SK-N-MC (cell line): ENCODE measurements at regions not wholly inside any gene's neighbourhood (a gene's known extent, or its start where the extent isn't known, plus 50 kb on each side); places are given as distances from the start of the nearest gene placed in this dataset.

ENCODE experiments used
- EZH2 ChIP-seq: fragments of 200-600 bp; sonication (generic); IDR thresholded peaks from one replicate; pipeline ENCODE4 v1.6.1; 2017; ENCODE audit warnings: antibody characterized with exemption
- FOXP2 ChIP-seq: optimal IDR thresholded peaks from 2 replicates; pipeline ENCODE3; 2011; ENCODE audit warnings: mild to moderate bottlenecking, moderate library complexity; ENCODE audit not compliant: insufficient read depth; ENCODE audit errors: extremely low read length, control extremely low read depth
- POLR2AphosphoS5 ChIP-seq: IDR thresholded peaks from 2 replicates; pipeline ENCODE4 v1.6.1; 2012; ENCODE audit warnings: mild to moderate bottlenecking, low read depth, low read length, borderline replicate concordance

DNA sequence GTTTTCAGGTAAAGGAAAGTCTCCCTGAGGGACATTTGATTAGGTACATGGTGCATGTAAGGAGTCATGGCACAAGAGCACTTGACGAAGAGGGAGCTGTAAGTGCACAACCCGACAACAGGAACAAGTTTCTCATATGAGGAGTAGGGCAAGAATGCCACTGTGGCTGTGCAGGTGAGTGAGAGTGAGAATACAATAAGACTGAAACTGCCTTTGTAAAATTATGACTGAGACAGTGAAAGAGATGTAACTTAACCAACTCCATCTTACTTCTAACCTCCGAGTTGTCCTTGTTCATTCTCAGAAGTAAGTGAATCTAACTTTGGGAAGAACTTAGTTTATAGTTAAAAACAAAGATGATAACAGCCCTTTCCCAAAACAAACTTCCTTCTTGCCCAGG is 1025.8 kb upstream of the CNTNAP5 start:
- TF ChIP-seq POLR2AphosphoS5 (no peak), EZH2 (no peak), FOXP2 (no peak)
